GM23338 (cell line): ENCODE measurements at regions not wholly inside any gene's neighbourhood (a gene's known extent, or its start where the extent isn't known, plus 50 kb on each side); places are given as distances from the start of the nearest gene placed in this dataset.

Experiments
- CREB1 ChIP-seq: fragments of 250-450 bp; sonication (Bioruptor Pico); IDR thresholded peaks from 2 replicates; pipeline ENCODE4 v1.5.0; 2020; ENCODE audit warnings: low read depth, mild to moderate bottlenecking, moderate library complexity
- CTCF ChIP-seq, 2 experiments: fragments of 200-600 bp in 1 of 2; sonication (generic) in 1 of 2; conservative IDR thresholded peaks; 2 replicates each; pipeline versions ENCODE4 v1.5.1 to v1.6.1; 2016 to 2017; ENCODE audit warnings: antibody characterized with exemption in 2 of 2, low read depth in 2 of 2, mild to moderate bottlenecking in 2 of 2, moderate library complexity in 1 of 2
- ETS1 ChIP-seq: IDR thresholded peaks from 2 replicates; pipeline ENCODE4 v1.6.1; 2016; ENCODE audit warnings: antibody characterized with exemption
- EZH2 ChIP-seq: fragments of 200-600 bp; sonication (generic); IDR thresholded peaks from one replicate; pipeline ENCODE4 v1.8.0; 2017; ENCODE audit warnings: antibody characterized with exemption, mild to moderate bottlenecking, low read depth; ENCODE audit not compliant: unreplicated experiment
- EZH2phosphoT487 ChIP-seq: fragments of 200-600 bp; sonication (generic); IDR thresholded peaks from one replicate; pipeline ENCODE4 v1.8.1; 2018; ENCODE audit warnings: antibody characterized with exemption; ENCODE audit not compliant: unreplicated experiment
- JUNB ChIP-seq: IDR thresholded peaks from one replicate; pipeline ENCODE4 v1.6.1; 2016; ENCODE audit warnings: antibody characterized with exemption; ENCODE audit not compliant: unreplicated experiment
- NANOG ChIP-seq: IDR thresholded peaks from 2 replicates; pipeline ENCODE4 v1.6.1; 2016; ENCODE audit warnings: antibody characterized with exemption, borderline replicate concordance
- POLR2AphosphoS5 ChIP-seq: IDR thresholded peaks from 2 replicates; pipeline ENCODE4 v1.6.1; 2016; ENCODE audit warnings: antibody characterized with exemption, low read depth
- REST ChIP-seq: IDR thresholded peaks from one replicate; pipeline ENCODE4 v1.6.1; 2018; ENCODE audit warnings: antibody characterized with exemption; ENCODE audit not compliant: unreplicated experiment
- STAT1 ChIP-seq: IDR thresholded peaks from one replicate; pipeline ENCODE4 v1.6.1; 2016; ENCODE audit warnings: antibody characterized with exemption; ENCODE audit not compliant: unreplicated experiment
- ZNF114 ChIP-seq: fragments of 250-450 bp; sonication (Bioruptor Pico); IDR thresholded peaks from 2 replicates; pipeline ENCODE4 v1.5.0; 2020; ENCODE audit warnings: mild to moderate bottlenecking, moderate library complexity
- ZNF331 ChIP-seq: fragments of 250-450 bp; sonication (Bioruptor Pico); IDR thresholded peaks from 2 replicates; pipeline ENCODE4 v1.5.0; 2020; ENCODE audit warnings: low read depth, mild to moderate bottlenecking, moderate library complexity
- ZNF462 ChIP-seq: fragments of 250-450 bp; sonication (Bioruptor Pico); IDR thresholded peaks from 2 replicates; pipeline ENCODE4 v1.5.0; 2020; ENCODE audit warnings: mild to moderate bottlenecking, moderate library complexity

GRCh38 chr12:77401770-77402081 is 336.4 kb upstream of the E2F7 start:
- TF ChIP-seq CTCF (conservative IDR thresholded peaks at IDR 0.05; ENCODE audit: low read depth in 2 of 2) (no peak), CREB1 (no peak), REST (no peak), EZH2phosphoT487 (no peak), JUNB (no peak), POLR2AphosphoS5 (no peak), NANOG (no peak), EZH2 (no peak), ZNF114 (CRISPR knock-in tag) (no peak), ETS1 (no peak), ZNF462 (CRISPR knock-in tag) (no peak), ZNF331 (CRISPR knock-in tag) (no peak), STAT1 (no peak)
